NCI-H748 (cell line): ENCODE measurements at regions not wholly inside any gene's neighbourhood (a gene's known extent, or its start where the extent isn't known, plus 50 kb on each side); places are given as distances from the start of the nearest gene placed in this dataset.

Experiments
- DNase-seq: peaks from one replicate; lab custom pipeline; 2025; ENCODE audit not compliant: unreplicated experiment; lab: John Stamatoyannopoulos, UW

DNA sequence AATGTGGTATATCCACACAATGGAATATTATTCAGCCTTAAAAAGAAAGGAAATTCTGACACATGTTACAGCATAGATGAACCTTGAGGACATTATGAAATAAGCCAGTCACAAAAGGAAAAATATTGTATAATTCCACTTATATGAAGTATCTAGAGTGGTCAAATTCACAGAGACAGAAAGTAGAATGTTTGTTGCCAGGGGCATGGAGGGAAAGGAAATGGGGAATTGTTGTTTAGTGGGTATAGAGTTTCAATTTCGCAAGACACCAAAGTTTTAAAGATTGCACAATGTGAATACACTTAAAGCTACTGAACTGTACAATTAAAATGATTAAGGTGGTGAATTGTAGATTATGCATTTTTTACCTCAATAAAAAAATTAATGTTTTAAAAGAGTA lies 92.9 kb downstream of the TXNL1 start:
- DNase-seq = no peak

DNA sequence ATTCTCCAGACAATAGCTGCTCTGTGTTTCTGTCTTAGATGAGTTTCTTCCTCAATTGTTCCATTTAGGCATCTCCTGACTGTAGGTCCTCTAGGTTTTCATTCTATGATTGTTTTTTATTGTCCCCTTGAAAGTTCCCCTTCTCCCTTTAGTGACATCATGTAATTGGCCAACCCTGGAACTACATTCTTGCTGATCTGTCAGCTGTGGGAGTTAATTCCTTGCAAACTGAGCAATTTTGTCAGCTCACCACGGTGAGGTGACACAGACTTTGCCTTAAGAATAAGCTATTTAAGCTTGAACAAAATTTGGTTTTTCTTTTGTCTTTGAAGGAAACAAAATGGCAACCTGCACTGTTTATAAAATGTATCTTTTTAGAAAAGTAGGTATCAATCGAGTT lies 95.9 kb downstream of the TXNL1 start:
- DNase-seq = no peak

DNA sequence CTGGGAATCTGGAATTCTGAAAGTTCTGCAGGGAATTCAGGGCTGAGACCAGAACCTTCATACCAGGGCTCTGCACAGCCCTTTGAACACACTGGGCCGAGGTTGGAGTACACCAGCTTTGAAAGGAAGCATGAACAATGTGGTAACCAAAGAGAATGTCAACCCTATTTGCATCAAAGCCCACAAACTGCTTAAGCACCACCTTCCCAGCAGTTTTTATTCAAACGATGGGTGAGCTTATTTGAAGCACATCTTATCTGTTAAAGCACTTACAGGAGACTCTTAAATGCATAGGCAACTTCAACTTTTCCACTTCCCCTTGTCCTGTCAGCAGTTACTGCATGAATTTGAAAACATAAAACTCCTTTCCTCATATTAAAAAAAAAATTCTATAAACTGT lies 96.6 kb downstream of the TXNL1 start:
- DNase-seq = no peak

DNA sequence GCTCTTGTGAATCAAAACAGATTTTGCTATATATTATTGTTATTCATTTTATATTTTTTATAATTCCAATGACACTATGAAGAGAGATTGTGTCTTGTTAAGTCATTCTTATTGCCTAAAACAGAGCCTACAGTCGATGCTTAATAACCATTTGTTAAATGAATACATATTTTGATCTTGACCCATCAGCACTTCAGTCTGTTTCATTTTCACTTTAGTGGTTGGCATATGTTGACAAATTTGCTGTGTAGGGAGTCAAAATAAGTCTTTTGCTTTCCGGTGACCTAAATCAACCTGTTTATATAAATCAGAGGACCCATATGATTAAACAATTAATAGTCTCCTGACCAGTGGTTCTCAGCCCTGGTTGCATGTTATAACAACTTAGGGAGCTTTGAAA lies 97.1 kb downstream of the TXNL1 start:
- DNase-seq = no peak

DNA sequence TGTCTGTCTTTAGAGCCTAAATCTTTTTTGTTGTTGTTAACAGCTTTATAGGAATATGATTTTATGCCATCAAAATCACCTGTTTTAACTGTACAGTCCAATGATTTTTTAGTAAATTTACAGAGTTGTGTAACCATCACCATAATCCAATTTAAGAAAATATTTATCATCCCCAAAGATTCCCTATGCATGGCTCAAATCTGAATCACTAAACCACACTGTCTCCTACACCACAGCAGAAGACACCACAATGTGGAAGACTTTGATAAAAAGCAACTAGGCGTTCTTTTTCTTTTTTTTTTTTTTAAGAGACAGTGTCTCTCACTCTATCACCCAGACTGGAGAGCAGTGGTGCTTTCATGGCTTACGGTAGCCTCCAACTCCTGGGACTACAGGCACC lies 99.6 kb downstream of the TXNL1 start:
- no peak for DNase-seq

DNA sequence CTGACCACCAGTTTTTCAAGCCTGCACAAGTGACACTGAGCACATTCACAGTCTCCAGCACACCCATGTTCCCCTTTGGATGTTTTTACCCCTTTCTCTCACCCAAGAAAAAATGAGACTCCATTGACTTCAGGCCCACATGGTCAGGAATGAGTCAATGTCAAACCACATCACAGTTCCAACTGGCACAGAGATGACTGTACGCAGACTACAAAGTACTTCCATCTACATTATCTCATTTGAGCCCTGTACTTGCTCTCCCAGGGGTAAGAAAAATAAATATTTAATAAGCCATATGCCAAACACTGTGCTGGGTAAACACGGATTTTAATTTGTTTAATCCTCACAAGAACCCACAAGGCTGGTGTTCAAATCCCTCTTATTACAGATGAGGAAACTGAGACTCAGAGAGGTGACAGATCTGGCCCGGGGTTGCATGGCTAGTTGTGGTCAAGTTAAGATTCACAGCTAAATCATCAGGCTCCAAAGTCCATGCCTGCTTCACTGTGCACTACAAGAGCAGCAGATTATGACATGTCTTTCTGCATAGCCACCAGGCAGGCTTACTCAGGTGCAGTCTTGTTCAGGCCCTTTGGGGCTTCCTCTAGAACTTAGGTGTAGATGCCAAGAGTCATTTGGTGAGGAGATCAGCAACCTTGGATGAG lies 106.1 kb downstream of the TXNL1 start:
- DNase-seq = no peak

DNA sequence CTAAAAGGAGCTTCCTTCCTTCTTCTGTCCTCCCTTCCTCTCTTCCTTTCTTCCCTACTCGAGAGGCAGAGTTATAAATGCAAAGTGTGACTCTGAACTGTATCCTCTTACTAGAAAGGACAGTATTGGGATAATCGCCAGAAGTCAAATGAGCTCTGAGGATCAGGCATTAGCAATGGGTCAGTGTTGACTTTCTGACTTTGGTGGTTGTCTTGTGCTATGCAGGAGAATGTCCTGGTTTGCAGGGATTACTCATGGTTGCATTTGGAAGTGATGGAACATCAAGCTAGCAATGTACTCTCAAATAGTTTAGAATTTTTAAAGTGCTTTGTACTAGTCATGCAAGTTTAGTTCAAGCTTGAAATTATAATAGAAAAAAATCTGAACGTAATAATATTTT lies 115.6 kb downstream of the TXNL1 start:
- DNase-seq = no peak

DNA sequence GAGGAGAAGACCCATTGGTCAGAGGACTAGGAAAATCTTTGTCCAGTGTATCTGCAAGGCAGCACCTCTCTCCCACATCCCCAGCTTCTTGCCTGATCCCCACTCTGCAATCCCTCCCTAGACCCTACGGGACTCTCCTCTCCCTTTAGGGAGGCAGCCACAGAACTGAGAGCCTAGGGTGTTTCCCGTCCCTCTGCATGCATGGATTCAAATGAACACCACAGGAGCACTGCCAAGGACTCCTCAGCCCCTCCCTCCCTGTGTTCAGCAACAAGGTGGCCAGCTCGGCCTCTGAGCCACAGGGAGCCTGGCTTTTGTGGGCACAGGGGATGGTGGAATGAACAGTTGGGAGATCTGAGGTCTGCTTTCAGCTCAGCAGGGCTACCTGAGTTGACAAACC lies 117.1 kb downstream of the TXNL1 start:
- DNase-seq = no peak

DNA sequence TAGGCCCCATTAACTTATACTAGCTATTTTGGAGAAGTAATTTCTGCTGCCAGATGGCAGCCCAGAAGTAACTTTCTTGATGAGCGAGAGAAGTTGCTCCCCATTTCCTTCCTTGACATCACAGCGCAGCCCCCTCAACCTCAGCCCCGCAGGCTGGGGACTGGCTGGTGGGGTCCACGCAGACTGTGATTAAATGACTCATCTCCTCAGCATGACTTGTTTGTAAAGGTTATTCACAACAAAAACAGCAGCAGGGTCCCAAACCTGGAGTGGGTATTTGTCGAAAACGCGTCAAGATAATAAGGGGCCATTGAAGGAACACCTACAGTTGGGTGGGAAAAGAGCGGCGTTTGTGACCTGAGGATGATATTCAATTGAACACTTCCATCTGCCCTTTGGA lies 120.6 kb downstream of the TXNL1 start:
- no peak for DNase-seq

DNA sequence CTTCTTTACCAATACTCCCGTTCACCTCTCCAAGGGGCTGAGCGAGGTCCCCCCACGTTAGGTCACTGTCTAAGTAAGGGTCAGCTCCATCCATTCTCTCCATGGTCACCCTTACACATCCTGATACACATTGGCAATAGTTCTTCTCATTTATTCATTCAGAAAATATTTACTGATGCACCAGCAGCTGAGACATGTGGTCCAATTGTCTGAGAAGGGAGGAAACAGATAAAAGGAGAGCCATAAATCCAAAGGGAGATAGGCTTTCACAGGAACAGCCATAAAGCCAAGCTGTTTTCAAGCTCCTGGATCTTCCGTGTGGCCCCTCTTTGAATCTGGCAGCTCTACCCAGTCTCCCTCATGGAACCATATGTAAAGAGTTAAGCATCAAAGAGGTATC lies 121.2 kb downstream of the TXNL1 start:
- no peak for DNase-seq

DNA sequence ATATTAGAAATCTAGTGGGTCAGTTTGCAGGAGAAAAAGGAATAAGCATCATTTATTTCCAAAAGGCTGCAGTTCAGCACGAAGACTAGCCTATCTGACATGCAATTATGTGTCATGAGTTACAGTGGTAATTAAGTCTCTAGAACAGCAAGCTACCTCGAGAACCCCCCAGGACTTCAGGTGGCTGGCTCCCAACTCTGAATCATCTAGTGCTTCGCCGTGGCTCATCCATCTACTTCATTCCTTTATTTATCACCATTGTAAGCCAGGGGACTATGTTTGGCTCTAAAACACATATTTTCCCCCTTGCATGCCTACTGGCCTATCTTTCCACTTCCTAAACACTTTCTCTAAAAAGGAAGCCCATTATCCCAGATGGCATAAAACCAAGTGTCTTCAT lies 121.6 kb downstream of the TXNL1 start:
- DNase-seq = no peak

DNA sequence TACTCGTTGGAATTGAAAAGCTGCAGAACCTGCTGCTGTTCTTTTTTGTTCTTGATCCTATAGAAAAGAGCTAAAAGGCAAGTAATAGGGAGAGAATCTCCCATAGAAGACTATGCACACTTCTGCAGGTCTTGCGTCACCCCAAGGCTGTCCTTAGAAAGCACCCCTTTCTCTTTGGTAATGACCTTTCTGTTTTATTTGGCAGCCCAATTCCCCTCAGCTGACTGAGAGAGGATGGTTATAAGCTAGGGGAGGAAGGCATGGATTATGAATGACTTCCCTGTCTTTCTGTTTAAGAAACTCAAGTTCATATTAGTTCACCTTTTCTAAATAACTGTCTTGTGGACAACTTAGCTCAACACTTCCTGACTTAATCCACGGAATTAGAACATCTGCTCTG lies 122.9 kb downstream of the TXNL1 start:
- DNase-seq = no peak

DNA sequence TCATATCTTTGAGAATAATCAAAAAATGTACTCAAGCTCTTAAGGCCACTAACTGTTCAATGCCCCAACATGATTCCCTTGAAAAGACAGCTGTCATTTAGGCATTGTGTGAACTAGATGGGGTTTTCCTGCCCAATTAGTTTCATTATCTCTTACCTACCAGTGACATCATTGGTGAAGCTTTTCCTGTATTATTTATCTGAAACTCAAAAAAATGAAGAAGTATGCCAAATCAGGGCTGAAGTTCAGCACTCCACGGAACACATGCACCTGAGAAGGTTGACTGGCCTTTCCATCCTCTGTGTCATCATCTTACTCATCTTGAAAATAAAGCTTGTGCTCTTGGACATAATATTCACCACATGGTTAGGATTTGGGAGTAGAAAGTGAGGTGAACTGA lies 126.4 kb downstream of the TXNL1 start:
- no peak for DNase-seq

DNA sequence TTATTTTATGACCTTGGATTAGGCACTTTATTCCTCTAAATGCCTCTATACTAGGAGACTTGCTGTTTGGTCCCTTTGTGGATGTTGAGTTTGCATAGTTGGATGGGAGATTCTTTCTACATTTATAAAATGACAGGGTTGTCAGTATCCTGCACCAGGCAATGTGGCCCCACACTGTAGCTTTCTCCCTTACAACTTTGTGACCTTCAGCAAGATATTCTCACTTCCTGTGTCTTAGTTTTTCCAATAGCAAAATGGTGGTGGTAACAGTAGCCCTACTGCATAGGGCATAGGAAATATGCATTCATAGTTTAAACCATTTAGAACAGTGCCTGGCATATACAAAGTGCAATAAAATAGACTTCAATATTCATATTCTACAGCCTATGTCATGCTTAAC lies 128.3 kb downstream of the TXNL1 start:
- no peak for DNase-seq

DNA sequence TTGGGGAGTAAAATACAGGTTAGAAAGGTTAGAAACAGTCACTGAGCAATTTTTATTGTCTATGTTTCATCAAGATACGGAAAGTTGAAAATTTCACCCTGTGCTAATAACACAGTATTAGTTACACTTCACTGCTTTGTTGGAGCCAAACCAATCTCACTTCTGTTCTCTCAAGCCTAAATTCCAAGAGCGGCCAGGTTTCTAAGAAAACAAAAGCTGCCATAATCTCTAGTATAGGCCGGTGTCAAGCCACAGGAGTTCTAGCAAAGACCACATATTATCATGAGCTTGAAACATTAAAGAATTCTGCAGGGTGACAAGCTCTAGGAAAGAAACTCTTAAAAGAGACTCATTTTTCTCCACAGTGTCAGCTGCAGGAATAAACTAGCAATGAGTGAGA lies 128.7 kb downstream of the TXNL1 start:
- no peak for DNase-seq

DNA sequence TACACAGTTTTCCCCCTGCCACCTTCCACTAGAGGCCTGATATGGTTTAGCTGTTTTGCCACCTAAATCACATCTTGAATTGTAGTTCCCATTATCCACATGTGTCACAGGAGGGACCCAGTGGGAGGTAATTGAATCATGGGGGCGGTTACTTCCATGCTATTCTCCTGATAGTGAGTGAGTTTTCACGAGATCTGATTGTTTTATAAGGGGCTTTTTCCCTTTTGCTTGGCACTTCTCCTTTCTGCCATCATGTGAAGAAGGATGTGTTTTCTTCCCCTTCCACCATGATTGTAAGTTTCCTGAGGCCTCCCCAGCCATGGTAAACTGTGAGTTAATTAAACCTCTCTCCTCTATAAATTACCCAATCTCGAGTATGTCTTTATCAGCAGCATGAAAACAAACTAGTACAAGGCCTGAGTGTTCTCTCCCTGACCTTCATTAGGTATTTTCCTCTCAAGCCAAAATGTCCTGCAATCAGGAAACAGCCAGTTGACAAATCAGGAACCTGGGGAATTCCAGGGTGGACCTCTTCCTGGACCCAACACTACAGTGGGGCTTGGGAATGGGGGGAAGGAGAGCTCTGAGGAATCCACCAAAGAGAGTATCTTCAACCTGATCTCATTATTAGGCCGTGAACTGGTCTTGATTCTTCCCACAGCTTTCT lies 129.9 kb downstream of the TXNL1 start:
- no peak for DNase-seq

DNA sequence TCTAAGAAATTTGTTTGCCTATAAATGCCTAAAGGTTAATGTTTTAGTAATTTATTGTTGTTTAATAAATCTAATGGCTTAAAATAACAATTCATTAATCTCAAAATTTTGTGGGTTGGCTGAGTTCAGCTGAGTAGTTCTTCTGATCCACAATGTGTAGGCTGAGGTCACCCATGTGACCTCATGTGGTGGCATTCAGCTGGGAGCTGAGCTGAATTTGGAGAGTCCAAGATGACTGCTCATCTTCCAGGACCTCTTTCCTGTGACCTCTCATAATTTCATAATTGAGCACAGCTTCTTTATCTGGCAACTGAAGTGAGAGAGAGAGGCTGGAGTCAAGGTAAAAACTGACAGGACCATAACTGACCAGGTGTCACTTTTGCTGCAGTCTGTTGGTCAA lies 132.4 kb downstream of the TXNL1 start:
- no peak for DNase-seq

DNA sequence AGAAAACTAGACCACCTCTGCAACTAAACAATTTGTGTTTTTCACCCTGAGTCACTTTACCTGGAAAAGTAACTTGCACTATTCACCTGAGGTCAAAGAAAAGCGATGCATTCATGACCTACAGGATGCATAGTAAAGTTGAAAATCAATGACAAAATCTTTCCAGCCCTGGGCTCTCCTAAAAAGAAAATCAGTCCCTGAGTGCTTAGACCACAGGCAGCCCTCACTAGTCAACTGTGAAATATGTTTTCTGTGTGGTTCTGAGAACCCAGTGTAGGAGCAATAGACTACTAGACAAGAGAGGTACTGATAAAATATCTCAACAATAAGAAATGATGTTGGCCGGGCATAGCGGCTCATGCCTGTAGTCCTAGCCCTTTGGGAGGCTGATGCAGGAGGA lies 133.1 kb downstream of the TXNL1 start:
- no peak for DNase-seq

DNA sequence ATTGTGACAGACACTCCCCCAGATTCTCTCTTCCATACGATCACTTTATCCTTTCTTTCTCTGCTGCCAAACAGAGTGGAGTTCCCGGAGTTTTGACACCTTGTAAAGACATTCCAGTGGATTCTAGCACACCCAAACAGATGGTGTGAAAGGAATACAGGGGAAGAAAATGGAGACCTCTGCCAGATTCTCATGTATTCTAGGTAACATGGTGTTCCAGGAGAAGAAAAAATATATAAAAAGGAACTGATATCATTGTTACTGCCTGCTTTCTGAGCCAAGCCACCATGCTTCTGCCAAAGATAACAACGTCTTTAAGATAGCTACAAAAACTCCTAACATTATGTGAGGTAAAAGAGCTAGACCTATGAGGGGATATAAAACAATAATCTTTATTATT lies 136.5 kb downstream of the TXNL1 start:
- DNase-seq = no peak

DNA sequence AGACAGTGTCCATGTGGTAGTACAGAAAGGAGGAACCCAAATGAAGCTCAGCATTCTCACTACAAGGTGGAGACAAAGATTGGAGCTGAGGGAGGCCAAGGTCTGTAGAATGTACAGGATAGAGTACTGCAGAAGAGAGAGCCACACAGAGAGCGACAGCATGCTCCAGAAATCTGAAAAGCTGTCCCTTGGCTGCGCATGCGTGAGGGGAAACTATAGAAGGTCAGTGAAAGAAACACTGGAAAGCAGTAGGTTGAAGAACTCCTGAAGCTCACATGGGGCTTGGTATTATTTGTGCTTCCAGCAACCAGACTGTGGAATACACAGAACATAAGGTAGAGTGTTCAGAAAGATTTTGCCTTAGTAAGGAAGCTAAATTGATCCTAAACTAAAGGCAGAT lies 142.5 kb downstream of the TXNL1 start:
- DNase-seq = no peak

DNA sequence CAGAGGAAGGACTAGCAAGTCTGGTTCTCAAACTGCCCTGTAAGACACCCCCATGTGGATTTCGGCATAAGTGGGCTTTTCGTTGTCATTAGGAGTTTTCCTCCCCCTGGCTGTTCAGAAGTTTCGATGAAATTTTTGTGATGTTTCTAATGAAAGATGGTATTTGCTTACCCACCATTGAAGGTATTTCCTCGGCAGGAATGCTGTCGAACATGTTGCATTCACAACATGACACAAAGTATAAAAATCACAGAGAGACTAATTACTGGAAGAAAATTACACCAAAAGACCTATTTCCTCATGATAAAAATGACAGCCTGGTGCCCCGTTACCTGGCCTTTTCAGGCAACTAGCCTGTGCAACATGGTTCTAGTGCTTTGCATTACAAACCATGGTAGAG lies 144.9 kb downstream of the TXNL1 start:
- no peak for DNase-seq

DNA sequence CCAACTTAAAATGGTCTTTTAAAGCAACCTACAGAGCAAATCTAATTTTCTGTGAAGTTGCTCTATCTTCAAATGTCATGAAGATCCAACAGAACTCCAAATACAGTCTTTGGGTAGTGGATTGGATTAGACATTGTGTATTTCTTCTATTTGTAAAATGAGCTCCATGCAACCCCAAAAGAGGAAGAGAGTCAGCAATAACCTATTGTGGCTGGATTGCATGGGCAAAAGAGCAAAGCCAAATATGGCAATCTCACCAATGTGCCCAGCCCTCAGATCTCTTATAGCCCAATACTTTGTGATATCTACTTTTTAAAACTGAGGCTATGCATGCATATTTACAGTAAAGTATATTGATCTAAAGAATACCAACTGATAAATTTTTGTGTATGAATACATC lies 146.3 kb downstream of the TXNL1 start:
- no peak for DNase-seq

DNA sequence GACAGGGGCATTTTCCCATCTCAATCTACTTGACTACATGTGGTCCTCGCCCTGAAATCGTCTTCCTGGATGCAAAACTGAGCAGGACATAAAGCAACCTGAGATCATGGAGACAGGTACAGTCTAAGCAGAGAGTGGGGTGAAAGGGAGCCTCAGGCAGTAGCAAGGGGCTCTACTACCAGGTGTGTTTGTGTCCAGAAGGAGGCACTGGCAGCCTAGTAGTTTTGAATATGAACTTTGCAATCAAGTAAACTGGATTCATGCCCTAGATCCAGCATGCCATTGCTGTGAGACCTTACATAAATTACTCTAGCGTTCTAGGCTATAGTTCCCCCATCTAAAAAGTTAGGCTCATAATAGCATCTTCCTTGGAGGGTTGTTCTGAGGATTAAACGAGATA lies 147.4 kb downstream of the TXNL1 start:
- no peak for DNase-seq
